ENCODE measurements at regions not wholly inside any gene's neighbourhood (a gene's known extent, or its start where the extent isn't known, plus 50 kb on each side); places are given as distances from the start of the nearest gene placed in this dataset.
A peak's percentile ranks its signal among the peaks of the same experiment; 100 is the strongest.

DNA sequence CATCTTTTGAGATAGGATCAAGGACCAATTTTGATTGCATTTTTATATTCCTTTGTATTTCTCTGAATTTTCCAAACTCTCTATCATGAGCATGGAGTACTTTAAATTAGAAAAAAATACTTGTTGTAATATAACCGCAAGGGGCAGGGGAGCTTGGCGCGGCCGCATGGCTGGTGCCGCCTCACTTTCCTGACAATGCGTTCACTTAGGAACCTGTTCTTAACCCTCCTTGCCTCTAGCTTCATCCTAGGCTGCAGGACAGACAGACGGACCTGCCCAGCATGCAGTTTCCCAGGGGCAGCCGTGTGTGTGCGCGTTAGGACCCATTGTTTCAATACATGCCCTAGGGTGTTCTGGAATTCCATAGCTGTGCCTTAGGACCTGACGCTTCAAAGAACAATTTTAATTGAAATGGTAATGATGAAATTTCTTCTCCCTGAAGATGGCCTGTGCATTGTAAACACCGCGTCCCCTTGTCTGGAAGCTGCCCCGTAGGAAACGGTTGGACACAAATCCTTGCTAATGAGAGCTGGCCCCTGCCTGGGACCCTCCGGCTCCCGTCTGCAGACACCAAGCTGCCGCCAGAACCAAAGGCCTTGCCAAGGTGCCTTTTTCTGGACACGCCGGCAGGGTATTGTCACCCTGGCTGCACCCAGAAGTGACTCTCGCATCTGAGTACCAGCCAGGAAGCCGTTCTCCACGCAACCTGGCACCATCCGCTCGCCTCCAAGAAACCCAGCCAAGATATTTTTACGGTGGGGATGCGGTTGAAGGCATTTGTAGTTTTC is 466.4 kb downstream of the NPHP4 start:
- DNase-seq (ENCODE audit: low read depth in 2 of 2), result no peak

DNA sequence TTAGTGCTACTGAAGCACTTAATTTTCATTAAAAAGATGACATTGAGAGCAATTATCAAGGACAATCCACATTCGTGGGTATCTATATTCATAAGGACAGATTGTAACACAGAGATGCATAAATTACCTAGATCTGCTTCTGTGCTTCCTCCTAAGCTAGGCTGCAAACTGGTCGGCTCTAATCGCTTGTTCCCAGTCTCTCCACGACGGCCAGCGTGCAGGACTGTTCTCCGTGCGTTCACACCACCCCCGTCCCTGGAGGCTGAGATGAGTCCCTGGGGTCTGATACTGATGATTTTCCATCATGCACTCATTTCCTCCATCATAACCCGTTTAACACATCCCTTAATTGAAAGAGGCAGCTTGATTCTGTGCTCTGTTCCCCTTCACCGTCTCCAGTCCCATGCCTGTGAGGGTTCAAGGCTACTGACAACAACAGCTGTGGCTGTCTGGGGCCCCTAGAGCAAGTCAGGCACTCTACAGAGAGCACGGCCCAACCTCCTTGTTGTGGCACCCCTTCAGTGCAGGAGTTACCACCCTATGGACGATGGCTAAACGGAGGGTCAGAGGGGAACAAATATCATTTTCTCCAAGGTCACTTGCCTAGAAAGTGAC is 469.6 kb downstream of the NPHP4 start:
- no peak for DNase-seq (ENCODE audit: low read depth in 2 of 2)

DNA sequence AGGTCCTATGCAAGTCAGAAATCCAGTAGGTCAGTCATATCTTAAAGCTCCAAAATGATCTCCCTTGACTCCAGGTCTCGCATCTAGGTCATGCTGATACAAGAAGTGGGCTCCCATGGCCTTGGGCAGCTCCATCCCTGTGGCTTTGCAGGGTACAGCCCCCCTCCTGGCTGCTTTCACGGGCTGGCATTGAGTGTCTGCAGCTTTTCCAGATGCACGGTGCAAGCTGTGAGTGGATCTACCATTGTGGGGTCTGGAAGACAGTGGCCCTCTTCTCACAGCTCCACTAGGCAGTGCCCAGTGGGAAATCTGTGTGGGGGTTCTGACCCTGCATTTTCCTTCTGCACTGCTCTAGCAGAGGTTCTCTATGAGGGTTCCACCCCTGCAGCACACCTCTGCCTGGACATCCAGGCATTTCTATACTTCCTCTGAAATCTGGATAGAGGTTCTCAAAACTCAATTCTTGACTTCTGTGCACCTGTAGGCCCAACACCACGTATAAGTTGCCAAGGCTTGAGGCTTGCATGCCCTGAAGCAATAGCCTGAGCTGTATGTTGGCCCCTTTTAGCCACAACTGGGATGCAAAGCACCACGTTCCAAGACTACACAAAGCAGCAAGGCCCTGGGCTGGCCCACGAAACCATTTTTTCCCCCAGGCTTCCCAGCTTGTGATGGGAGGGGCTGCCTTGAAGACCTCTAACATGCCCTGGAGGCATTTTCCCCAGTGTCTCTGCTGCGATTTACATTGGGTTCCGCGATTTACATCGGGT is 472.7 kb downstream of the NPHP4 start:
- DNase-seq (ENCODE audit: low read depth in 2 of 2), result no peak

DNA sequence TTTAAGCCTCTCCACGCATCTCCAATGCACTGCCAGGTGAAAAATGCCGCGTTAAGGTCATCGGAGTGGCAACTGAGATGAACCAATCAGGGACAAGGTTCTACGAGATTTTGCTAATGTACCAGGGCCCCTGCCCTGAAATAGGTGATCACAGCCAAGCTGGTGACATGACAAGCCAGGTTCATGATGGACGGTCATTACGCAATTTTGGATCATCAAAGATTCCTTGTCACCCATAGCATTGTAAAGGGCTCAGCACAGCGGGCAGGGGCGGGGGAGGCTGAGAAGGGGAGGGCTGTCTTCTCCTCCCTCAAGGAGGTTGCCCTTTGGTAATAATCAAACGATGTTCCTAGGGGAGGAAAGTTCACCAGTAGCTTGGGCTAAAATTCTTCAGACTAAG is 475.5 kb downstream of the NPHP4 start:
- DNase-seq (ENCODE audit: low read depth in 2 of 2), result no peak

DNA sequence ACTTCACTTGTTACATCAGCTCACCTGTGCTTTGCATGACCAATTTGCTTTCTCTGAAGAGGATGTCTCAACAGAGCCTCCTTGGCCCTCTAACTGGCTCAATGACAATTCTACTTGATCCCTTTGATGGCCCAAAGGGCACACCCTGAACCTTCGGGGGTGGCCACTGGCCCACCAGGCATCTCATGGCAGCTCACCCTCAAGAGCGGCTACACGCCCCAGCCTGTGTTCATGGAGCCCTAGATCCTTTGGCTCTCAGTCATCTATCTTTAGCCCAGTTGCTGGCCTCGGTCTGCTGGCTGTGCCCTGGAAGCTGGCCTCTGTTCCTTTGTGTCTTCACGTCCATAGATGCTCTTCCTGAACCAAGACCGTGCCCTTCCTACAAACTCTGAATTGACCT is 476.7 kb downstream of the NPHP4 start:
- DNase-seq (ENCODE audit: low read depth in 2 of 2), result no peak

DNA sequence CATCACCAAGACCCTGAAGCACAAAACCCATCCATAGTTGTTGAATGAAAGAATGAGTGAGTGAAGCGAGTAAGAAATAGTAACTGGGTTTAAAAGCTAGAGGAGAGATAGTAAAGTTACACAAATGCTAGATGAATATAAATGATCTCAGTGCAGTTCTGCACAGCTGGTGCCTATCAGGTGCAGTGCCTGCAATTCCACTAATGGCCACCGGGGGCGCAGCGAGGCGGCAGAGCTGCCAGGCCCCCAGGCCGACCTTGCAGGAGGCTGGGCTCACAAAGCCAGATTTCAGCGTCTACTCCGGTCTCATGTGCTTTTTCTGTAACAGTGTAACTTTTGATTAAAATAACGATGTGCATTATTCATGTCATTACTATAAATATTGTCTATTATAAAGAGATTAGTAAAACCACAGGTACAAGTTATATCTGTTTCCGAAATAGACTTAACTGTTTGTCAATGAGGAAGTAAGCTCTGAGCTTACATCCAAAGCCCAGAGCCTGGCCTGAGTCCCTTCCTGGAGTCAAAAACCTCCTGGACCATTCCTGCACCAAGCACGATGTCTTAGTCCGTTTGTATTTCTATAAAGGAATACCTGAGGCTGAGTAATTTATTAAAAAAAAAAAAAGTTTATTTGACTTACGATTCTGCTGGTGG is 477.6 kb downstream of the NPHP4 start:
- peak; percentile 41 to 65 for DNase-seq (ENCODE audit: low read depth in 2 of 2)

DNA sequence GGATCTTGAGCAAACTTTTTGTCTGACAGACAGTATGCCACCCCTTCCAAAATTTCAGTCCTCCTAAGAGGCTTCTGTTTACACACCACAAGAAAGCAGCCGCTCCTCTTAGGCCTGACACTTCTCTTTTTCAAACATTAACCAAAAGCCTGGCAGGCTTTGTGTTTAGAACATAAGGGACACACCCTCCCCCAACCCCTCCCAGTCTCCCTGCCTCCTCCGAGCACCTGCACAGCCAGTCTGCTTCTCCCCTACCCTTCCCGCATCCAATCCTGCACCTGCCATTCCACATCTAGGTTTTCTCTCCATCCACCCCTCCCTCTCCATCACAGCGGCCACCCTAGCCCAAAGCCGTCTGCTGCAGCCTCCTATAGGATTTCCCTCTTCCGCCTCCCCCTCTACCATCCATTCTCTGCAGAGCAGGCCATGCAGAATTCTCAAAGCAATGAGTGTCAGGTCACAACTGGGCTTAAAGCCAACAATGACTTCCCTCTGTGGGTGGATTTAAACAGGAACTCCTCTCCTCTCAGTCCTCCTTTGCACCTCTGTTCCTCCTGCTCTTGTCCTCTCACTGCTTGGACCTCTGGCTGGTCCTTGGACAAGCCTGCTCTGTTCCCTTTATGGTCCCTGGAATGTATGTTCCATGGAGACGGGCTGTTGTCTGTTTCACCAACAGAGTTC is 478.2 kb downstream of the NPHP4 start:
- no peak for DNase-seq (ENCODE audit: low read depth in 2 of 2)

DNA sequence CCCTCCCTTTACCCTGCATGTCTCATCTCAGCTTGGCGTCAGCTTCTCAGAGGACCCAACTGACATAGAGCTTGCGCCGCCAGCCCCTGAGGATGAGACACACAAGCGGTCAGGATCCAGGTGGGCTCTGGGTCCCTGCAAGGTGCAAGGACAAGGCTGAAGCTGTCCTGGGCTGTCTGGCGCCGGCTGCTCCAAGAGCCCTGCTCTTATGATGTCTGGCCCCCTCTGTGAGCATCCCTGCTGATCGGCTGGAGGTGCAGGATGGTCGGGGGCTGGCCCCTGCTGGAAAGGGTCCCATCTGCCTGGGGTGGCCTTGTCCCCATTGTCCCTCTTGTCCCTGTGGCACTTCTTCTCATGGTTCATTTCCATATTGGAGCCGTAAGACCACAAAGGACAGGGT is 479.0 kb downstream of the NPHP4 start:
- no peak for DNase-seq (ENCODE audit: low read depth in 2 of 2)

DNA sequence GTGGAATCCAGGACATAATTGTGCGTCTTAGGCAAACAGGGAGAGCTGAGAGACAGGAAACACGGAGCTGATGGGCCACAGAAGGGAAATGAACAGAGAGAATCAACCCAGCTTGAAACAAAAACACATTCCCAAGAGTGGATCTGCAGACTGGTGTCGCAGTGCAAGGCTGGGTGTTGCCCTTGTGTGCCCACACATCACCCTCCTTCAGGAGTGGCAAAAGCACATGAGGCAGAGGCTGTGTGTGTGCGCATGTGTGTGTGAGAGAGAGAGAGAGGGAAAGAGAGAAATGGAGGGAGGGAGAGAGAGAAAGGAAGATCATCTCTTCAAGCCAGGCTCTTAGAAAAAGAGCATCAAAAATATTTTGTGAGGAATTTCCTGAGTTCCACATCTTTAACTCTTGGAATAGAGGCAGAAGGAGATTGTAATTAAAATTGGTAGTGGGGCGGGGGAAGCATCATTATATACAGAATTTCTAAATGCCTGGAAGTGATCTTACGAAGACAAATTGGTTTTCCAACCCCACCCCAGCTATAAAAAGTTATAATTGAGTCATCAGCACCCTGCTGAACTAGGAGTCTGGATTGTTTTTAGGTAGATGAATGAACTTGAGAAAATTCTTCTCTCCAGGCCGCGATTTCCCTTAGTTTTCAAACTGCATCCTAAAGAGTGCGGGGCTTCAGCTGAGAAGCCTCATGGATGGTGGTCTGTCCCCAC is 480.7 kb downstream of the NPHP4 start:
- DNase-seq (ENCODE audit: low read depth in 2 of 2), result no peak

DNA sequence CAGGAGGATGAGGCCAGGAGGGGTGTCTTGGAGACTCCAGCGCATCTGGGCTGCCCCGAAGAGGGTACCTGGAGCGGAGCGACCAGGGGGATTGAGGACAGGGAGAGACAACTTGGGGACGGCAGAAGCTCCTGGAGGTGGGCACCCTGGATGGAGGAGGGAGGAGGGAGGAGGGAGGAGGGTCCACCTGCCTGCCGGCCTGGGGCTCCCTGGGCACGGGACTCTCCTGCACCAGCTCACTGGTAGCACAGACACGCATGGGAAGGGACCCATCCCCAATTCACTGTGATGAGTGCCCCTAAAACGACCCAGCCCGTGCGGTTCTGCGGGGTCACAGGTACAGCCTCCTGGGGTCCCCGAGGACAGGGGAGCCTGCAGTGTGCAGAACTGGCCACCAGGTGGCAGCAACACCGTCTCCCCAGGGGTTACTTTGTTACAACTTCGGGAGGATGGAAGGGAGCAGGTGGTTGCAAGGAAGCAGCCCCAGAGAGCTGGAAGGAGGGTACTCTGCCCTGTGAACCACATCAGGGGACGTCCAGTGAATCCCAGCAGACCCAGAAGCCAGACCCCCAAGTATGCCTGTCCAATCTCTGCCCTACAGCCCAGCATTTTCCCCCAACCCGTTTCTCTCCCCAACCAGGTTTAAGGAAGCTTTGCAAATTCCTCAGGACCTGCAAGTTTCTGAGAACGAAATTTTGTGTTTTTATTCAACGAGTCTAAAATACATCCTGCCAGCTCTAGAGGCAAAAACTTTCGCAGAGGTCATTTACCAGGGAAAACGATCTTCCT is 482.4 kb downstream of the NPHP4 start:
- DNase-seq (ENCODE audit: low read depth in 2 of 2), result peak; percentile 48 to 70

DNA sequence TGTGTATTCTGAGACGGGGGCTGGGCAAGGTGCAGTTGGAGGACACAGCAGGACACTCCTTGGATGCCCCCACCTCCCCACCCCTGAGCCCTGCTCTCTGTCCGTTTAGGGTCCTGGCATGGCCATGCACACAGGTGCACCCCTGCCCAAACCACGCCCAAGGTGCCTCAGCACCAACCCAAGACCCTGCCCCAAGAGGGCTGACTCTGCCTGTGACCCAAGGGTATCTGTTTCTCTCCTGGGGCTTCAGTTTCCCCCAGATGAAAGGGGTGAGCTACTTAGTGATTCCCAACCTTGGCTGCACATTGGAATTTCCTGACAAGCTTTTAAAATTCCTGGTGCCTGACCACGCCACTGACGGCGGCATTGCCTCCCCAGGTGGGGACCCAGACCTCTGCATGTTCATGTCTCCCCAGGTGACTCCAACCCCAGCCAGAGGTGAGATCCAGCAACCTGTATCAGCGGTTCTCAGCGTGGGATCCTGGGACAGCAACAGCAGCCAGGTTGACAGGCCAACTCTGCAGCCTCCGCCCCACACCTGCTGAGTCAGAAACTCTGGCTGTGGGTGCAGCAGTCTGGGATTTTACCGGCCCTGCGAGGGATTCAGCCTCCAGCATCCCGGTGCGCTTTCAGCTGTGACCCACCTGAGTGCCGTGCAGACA is 483.4 kb downstream of the NPHP4 start:
- no peak for DNase-seq (ENCODE audit: low read depth in 2 of 2)

DNA sequence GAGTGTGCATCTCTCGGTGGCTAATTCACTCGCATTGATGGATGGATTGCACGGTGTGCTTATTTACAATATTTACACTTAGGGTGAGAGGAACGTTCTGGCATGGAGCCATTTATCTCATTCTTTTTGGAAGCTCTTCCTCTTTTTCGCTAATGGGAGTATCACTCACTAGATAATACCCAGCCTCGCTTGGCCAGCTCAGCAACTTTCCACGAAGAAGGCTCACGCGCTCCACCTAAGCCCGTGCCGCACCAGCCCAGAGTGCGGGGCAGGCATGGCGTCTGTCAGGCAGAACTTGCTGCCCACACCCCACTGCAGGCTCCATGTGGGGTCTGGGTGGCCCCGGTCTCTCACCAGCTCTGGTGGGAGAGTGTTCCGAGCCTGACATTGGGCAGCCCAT is 484.9 kb downstream of the NPHP4 start:
- no peak for DNase-seq (ENCODE audit: low read depth in 2 of 2)

DNA sequence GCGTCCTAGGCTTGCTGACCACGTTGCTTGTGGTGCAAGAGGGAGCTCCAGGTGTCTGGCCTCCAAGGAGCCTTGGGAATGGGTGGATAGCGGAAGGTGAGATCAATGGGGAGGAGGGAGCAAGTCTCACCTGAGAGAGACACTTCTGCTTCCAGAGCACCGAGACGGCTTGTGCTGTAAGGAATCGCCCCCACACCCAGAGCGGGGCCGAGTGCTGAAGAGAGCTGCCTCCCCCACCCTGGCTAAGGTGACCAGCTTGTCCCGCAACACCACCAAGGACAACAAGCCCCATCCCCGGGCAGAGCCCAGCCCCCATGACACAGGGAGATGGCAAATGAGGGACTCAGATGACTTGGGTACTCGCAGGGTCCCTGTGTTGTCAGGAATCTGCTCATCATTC is 485.6 kb downstream of the NPHP4 start:
- DNase-seq (ENCODE audit: low read depth in 2 of 2), result no peak

DNA sequence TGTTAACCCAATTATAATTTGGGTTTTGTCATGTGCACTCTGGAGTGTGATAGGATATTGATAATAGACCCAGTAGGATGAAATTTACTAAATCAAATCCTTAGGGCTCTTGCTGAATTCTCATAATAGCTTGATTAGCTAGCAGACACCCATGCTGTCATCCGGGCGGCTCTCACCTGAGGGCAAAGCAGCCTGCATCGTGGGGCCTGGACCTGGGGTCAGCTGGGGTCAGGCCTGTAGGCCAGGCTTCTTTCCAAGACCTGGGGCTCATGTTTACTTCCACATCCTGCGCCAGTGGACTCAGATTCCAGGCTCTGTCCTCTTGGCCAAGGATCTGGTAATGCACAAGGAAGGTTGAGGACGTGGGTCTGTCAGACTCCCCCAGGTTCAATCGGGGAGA is 486.3 kb downstream of the NPHP4 start:
- no peak for DNase-seq (ENCODE audit: low read depth in 2 of 2)

DNA sequence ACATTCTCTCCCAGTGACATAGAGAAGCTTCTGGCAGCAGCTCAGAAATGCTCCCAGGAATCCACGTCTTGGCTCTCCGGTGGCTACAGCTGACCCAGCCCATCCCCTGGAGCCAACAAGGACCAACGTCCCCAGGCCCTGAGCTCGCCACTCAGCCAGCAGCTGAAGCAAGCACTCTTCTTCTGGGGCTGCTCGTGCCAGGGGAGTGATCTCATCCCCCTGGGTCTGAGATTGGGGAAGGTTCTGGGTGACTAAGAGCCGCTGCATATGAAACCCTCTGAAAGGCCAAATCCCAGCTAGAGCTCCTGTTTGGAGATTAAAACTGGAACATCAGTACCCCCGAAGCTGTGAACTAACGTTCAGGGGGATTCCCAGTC is 487.9 kb downstream of the NPHP4 start:
- DNase-seq (ENCODE audit: low read depth in 2 of 2), result no peak

DNA sequence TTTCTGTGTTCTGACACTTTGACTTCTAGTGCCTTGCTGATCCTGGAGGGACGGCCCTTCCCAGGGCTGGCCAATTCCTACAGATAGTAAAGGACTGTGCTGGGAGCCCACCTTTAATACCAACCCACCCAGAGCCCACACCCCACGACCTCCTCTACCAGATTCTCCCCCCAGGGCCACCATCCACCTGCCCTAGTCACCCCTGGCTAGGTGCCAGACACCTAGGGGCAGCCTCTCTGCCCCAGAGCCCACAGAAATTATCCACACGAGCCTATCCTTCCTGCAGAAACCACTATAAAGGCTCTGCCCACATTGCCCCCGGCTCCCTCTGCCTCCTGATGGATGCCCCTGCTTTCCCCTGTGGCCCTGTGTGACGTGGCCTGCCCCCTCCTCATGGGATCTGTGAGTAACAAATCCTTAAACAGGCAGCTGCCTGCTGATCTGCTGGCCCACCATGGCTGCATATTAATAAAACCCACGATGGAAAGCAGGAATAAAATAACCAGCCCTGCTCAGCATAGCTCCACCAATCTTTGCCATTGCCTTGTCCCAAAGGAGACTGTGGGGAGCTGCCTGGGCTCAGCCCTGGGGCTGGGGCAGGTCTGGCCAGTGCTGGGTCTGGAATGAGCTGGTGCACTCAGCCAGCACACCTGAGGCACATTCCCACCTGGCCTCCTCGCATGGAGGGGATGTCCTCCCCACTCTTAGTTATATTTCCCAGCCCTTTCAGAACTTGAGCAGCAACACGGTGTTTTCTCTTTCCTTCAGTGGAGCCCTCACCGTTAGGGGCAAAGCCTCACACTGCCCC is 488.5 kb downstream of the NPHP4 start:
- DNase-seq (ENCODE audit: low read depth in 2 of 2), result no peak

DNA sequence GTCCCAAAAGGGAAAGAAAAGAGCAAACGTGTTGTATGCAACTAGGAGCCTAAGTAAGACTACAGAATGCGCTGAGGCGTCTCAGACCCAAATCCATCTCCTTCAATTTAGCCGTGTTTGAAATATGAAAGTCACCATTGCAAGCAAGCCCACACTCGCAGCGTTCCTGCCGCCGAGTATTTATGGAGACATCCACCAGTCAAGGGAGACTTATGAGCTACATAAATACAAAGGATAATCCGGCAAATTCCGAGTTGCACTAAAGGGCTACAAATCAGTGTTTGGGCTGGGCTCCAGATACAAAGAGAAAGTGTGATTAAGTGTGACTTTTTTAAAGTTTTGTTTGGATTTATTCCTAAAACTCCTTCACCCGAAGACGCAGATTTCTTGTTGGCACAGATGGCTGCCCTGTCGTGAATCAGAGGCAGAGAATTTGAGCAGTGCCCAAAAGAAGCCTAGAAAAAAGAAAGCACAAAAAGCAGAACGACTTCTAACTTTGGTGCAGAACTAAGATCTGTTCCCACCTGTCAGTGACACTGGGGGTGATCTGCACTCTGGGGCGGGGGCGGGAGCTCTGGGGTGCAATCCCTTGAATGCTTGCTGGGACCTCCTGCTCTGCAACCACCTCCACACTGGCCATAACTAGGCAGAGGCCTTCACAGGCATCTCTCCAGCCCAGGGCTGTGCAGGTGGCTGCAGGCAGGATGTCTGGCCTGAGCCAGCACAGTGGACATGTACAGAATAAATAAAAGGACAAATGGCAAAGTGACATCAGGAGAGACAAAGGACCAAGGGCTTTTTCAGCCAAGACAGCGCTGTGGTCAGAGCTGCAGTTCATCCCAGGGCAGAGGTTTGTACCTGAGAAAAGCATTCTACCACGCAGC is 489.7 kb downstream of the NPHP4 start:
- DNase-seq (ENCODE audit: low read depth in 2 of 2), result no peak

All from stimulated activated CD4-positive, alpha-beta T cell treated with anti-CD3 and anti-CD28 coated beads, Interleukin-12 subunit alpha, Interleukin-12 subunit beta, amount 100 ng/mL, for 24 hours (primary cell).